ENCODE measurements at regions not wholly inside any gene's neighbourhood (a gene's known extent, or its start where the extent isn't known, plus 50 kb on each side); places are given as distances from the start of the nearest gene placed in this dataset.

DNA sequence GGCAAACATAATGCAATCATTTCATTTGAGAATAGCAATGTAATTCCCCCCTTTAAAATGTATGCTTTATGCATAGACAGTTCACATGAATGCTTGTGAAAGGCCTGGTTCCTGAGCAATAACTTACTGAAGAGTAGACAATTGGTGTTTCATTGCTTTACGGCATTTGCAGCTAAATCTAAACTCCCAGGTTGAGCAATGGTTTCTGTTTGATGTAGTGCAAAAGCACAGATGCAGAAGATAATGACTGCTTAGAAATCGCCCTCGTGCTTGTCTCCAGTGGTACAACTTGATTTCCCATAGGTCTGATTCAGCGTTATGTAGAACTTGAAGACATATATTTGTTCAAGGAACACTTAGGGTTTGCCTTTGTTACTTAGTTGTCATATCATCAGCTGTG is 1018.3 kb downstream of the DIAPH3 start:
- Histone ChIP-seq H3K36me3 (ENCODE audit: insufficient read depth, low read length) (no peaks in the 10 kb centered on the region), H3K79me2 (ENCODE audit: control insufficient read depth, insufficient read depth, low read length, unreplicated experiment) (no peaks in the 10 kb centered on the region), H3K4me1 (ENCODE audit: control insufficient read depth, insufficient read depth, low read length, unreplicated experiment) (no peaks in the 10 kb centered on the region), H3K4me3 (ENCODE audit: low read depth, low read length) (no peak overlapping the region), H3K27me3 (ENCODE audit: insufficient read depth, low read length) (no peaks in the 10 kb centered on the region), H2AFZ (ENCODE audit: low read length, unreplicated experiment) (no peak overlapping the region), H3K27ac (ENCODE audit: low read depth, low read length) (no peak overlapping the region)

DNA sequence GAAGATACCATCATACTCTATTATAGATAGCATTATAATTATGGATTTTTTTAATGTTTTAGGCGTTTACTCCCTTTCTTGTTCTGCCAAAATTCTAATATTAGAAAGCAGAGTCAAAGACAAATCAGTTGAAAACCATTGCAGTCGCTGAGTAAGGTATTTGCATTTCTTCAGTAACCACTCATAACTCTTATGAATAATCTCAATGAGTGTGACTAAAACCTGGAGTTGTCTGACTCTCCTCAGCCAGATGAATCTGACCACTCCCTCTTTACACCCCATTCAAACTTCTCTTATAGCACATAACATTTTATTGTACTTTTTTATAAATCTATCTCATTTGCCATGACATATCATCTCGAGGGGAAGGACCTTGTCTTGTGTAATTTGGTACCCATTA is 1006.5 kb downstream of the DIAPH3 start:
- H3K36me3 ChIP-seq (ENCODE audit: insufficient read depth, low read length) = no peaks in the 10 kb centered on the region
- no peak overlapping the region for H3K27ac ChIP-seq (ENCODE audit: low read depth, low read length)
- no peaks in the 10 kb centered on the region for H3K79me2 ChIP-seq (ENCODE audit: control insufficient read depth, insufficient read depth, low read length, unreplicated experiment)
- no peak overlapping the region for H3K4me3 ChIP-seq (ENCODE audit: low read depth, low read length)
- H3K4me1 ChIP-seq (ENCODE audit: control insufficient read depth, insufficient read depth, low read length, unreplicated experiment) = no peaks in the 10 kb centered on the region
- no peaks in the 10 kb centered on the region for H3K27me3 ChIP-seq (ENCODE audit: insufficient read depth, low read length)
- H2AFZ ChIP-seq (ENCODE audit: low read length, unreplicated experiment) = no peak overlapping the region

DNA sequence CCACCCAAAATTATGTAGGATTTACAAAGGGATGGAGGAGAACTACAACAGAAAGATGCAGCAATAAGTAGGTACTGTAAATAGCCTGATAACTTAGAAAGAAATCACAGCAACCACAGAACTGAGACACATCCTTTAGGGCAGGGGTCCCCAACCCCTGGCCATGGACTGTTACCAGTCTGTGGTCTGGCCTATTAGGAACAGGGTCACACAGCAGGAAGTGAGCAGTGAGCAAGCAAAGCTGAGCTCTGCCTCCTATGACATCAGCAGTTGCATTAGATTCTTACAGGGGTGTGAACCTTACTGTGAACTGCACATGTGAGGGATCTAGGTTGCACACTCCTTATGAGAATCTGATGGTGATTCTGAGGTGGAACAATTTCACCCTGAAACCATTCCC is 997.6 kb downstream of the DIAPH3 start:
- no peaks in the 10 kb centered on the region for H3K4me1 ChIP-seq (ENCODE audit: control insufficient read depth, insufficient read depth, low read length, unreplicated experiment)
- no peaks in the 10 kb centered on the region for H3K27me3 ChIP-seq (ENCODE audit: insufficient read depth, low read length)
- H3K27ac ChIP-seq (ENCODE audit: low read depth, low read length) = no peak overlapping the region
- no peak overlapping the region for H2AFZ ChIP-seq (ENCODE audit: low read length, unreplicated experiment)
- no peak overlapping the region for H3K4me3 ChIP-seq (ENCODE audit: low read depth, low read length)
- H3K36me3 ChIP-seq (ENCODE audit: insufficient read depth, low read length) = no peaks in the 10 kb centered on the region
- H3K79me2 ChIP-seq (ENCODE audit: control insufficient read depth, insufficient read depth, low read length, unreplicated experiment) = no peaks in the 10 kb centered on the region

GRCh38 chr13:59172076-59172475 is 991.7 kb downstream of the DIAPH3 start:
- H3K4me3 ChIP-seq (ENCODE audit: low read depth, low read length) = no peak overlapping the region
- no peaks in the 10 kb centered on the region for H3K4me1 ChIP-seq (ENCODE audit: control insufficient read depth, insufficient read depth, low read length, unreplicated experiment)
- no peaks in the 10 kb centered on the region for H3K79me2 ChIP-seq (ENCODE audit: control insufficient read depth, insufficient read depth, low read length, unreplicated experiment)
- H3K27ac ChIP-seq (ENCODE audit: low read depth, low read length) = no peak overlapping the region
- no peaks in the 10 kb centered on the region for H3K36me3 ChIP-seq (ENCODE audit: insufficient read depth, low read length)
- H3K27me3 ChIP-seq (ENCODE audit: insufficient read depth, low read length) = no peaks in the 10 kb centered on the region
- H2AFZ ChIP-seq (ENCODE audit: low read length, unreplicated experiment) = no peak overlapping the region

DNA sequence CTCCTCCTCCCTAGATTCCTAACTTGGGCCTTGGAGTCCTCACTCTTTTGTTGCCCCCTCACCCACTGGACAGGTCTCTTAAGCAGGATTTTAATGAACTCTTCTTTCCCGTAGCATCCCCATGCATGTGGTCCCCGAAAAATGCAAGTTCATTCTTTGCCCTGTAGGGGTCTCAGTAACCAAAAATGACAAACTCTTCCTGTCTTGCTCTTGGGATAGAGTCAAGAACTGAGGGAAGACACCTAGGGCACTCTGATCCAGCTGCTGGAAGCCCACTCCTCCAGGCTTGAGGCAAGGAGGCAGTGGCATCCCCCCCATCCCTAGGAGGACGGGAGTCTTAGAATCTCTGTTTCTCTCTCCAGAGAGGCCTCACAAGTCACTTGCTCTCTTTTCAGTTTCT is 987.0 kb downstream of the DIAPH3 start:
- Histone ChIP-seq H3K4me3 (ENCODE audit: low read depth, low read length) (no peak overlapping the region), H3K27ac (ENCODE audit: low read depth, low read length) (no peak overlapping the region), H3K27me3 (ENCODE audit: insufficient read depth, low read length) (no peaks in the 10 kb centered on the region), H2AFZ (ENCODE audit: low read length, unreplicated experiment) (no peak overlapping the region), H3K4me1 (ENCODE audit: control insufficient read depth, insufficient read depth, low read length, unreplicated experiment) (no peaks in the 10 kb centered on the region), H3K36me3 (ENCODE audit: insufficient read depth, low read length) (no peaks in the 10 kb centered on the region), H3K79me2 (ENCODE audit: control insufficient read depth, insufficient read depth, low read length, unreplicated experiment) (no peaks in the 10 kb centered on the region)

DNA sequence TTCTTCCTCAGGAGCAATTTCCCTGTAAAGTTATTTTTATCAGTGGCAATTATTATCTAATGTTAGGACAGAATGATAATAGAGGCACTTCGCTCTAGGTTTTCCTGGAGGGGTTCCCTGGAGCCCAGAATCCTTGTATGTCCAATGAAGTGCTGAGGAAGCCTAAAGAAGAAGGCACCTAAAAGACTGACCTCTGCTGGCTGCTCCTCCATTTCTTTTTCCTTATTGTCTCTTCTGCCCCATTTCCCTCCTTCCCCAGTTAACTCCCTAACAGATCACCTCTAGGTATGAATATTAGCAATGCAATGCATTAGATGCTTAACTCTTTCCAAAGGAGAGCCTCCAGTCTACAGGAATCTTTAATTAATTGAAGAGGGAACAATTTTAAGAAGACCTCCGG is 985.4 kb downstream of the DIAPH3 start:
- Histone ChIP-seq H3K27ac (ENCODE audit: low read depth, low read length) (no peak overlapping the region), H3K27me3 (ENCODE audit: insufficient read depth, low read length) (no peaks in the 10 kb centered on the region), H3K4me3 (ENCODE audit: low read depth, low read length) (no peak overlapping the region), H3K79me2 (ENCODE audit: control insufficient read depth, insufficient read depth, low read length, unreplicated experiment) (no peaks in the 10 kb centered on the region), H3K36me3 (ENCODE audit: insufficient read depth, low read length) (no peaks in the 10 kb centered on the region), H3K4me1 (ENCODE audit: control insufficient read depth, insufficient read depth, low read length, unreplicated experiment) (no peaks in the 10 kb centered on the region), H2AFZ (ENCODE audit: low read length, unreplicated experiment) (no peak overlapping the region)

GRCh38 chr13:59182241-59182640 is 981.5 kb downstream of the DIAPH3 start:
- Histone ChIP-seq H3K27me3 (ENCODE audit: insufficient read depth, low read length) (no peaks in the 10 kb centered on the region), H3K36me3 (ENCODE audit: insufficient read depth, low read length) (no peaks in the 10 kb centered on the region), H3K4me1 (ENCODE audit: control insufficient read depth, insufficient read depth, low read length, unreplicated experiment) (no peaks in the 10 kb centered on the region), H3K4me3 (ENCODE audit: low read depth, low read length) (no peak overlapping the region), H2AFZ (ENCODE audit: low read length, unreplicated experiment) (no peak overlapping the region), H3K27ac (ENCODE audit: low read depth, low read length) (no peak overlapping the region), H3K79me2 (ENCODE audit: control insufficient read depth, insufficient read depth, low read length, unreplicated experiment) (no peaks in the 10 kb centered on the region)

GRCh38 chr13:59197397-59197796 is 966.3 kb downstream of the DIAPH3 start:
- no peak overlapping the region for H3K27ac ChIP-seq (ENCODE audit: low read depth, low read length)
- no peak overlapping the region for H3K4me3 ChIP-seq (ENCODE audit: low read depth, low read length)
- no peaks in the 10 kb centered on the region for H3K36me3 ChIP-seq (ENCODE audit: insufficient read depth, low read length)
- H3K27me3 ChIP-seq (ENCODE audit: insufficient read depth, low read length) = peaks cover 31% of the 10 kb centered on the region; the same call in 1 of the 2 replicates
- H3K79me2 ChIP-seq (ENCODE audit: control insufficient read depth, insufficient read depth, low read length, unreplicated experiment) = no peaks in the 10 kb centered on the region
- no peak overlapping the region for H2AFZ ChIP-seq (ENCODE audit: low read length, unreplicated experiment)
- H3K4me1 ChIP-seq (ENCODE audit: control insufficient read depth, insufficient read depth, low read length, unreplicated experiment) = no peaks in the 10 kb centered on the region

GRCh38 chr13:59201841-59202240 is 961.9 kb downstream of the DIAPH3 start:
- H3K79me2 ChIP-seq (ENCODE audit: control insufficient read depth, insufficient read depth, low read length, unreplicated experiment) = no peaks in the 10 kb centered on the region
- no peak overlapping the region for H2AFZ ChIP-seq (ENCODE audit: low read length, unreplicated experiment)
- peaks cover 27% of the 10 kb centered on the region; the same call in 1 of the 2 replicates for H3K27me3 ChIP-seq (ENCODE audit: insufficient read depth, low read length)
- H3K36me3 ChIP-seq (ENCODE audit: insufficient read depth, low read length) = no peaks in the 10 kb centered on the region
- no peak overlapping the region for H3K4me3 ChIP-seq (ENCODE audit: low read depth, low read length)
- no peaks in the 10 kb centered on the region for H3K4me1 ChIP-seq (ENCODE audit: control insufficient read depth, insufficient read depth, low read length, unreplicated experiment)
- no peak overlapping the region for H3K27ac ChIP-seq (ENCODE audit: low read depth, low read length)

- Histone ChIP-seq H3K27me3 (ENCODE audit: insufficient read depth, low read length) (peaks cover 27% of the 10 kb centered on the region; the same call in 1 of the 2 replicates), H3K4me1 (ENCODE audit: control insufficient read depth, insufficient read depth, low read length, unreplicated experiment) (no peaks in the 10 kb centered on the region), H3K79me2 (ENCODE audit: control insufficient read depth, insufficient read depth, low read length, unreplicated experiment) (no peaks in the 10 kb centered on the region), H3K36me3 (ENCODE audit: insufficient read depth, low read length) (no peaks in the 10 kb centered on the region), H2AFZ (ENCODE audit: low read length, unreplicated experiment) (no peak overlapping the region), H3K4me3 (ENCODE audit: low read depth, low read length) (no peak overlapping the region), H3K27ac (ENCODE audit: low read depth, low read length) (no peak overlapping the region)
Measured at GRCh38 chr13:59203855-59204254, 959.9 kb downstream of the DIAPH3 start.

GRCh38 chr13:59205501-59205900 is 958.2 kb downstream of the DIAPH3 start:
- Histone ChIP-seq H3K27ac (ENCODE audit: low read depth, low read length) (no peak overlapping the region), H3K79me2 (ENCODE audit: control insufficient read depth, insufficient read depth, low read length, unreplicated experiment) (no peaks in the 10 kb centered on the region), H3K27me3 (ENCODE audit: insufficient read depth, low read length) (peaks cover 18% of the 10 kb centered on the region; the same call in 1 of the 2 replicates), H3K4me3 (ENCODE audit: low read depth, low read length) (no peak overlapping the region), H2AFZ (ENCODE audit: low read length, unreplicated experiment) (no peak overlapping the region), H3K4me1 (ENCODE audit: control insufficient read depth, insufficient read depth, low read length, unreplicated experiment) (no peaks in the 10 kb centered on the region), H3K36me3 (ENCODE audit: insufficient read depth, low read length) (no peaks in the 10 kb centered on the region)
